H9 (cell line): ENCODE measurements at regions not wholly inside any gene's neighbourhood (a gene's known extent, or its start where the extent isn't known, plus 50 kb on each side); places are given as distances from the start of the nearest gene placed in this dataset.

Source experiments
- DNase-seq: peaks from one replicate; pipeline ENCODE4 v3.0.0-alpha.2; 2017
- H2AFZ ChIP-seq: one replicate; pipeline ENCODE4 v1.6.1; 2013; ENCODE audit warnings: mild to moderate bottlenecking, low read length, control low read depth, moderate library complexity
- H2AK5ac ChIP-seq: 2 replicates; pipeline ENCODE4 v1.6.1; 2013; ENCODE audit warnings: low read length, control low read depth, mixed read lengths; ENCODE audit not compliant: insufficient read length
- H2BK120ac ChIP-seq: one replicate; pipeline ENCODE4 v1.6.1; 2013; ENCODE audit warnings: low read depth, mild to moderate bottlenecking, low read length, control low read depth, inconsistent platforms; ENCODE audit not compliant: poor library complexity, severe bottlenecking
- H2BK12ac ChIP-seq: 2 replicates; pipeline ENCODE4 v1.6.1; 2013; ENCODE audit warnings: low read length, control low read depth, mixed read lengths, low read depth; ENCODE audit not compliant: insufficient read length
- H2BK15ac ChIP-seq: 2 replicates; pipeline ENCODE4 v1.6.1; 2013; ENCODE audit warnings: low read depth, low read length, control low read depth
- H2BK20ac ChIP-seq: one replicate; pipeline ENCODE4 v1.6.1; 2013; ENCODE audit warnings: low read depth, mild to moderate bottlenecking, low read length, control low read depth, inconsistent platforms; ENCODE audit not compliant: poor library complexity, severe bottlenecking
- H2BK5ac ChIP-seq: 2 replicates; pipeline ENCODE4 v1.6.1; 2013; ENCODE audit warnings: low read length, control low read depth, mixed read lengths; ENCODE audit not compliant: insufficient read length
- H3K14ac ChIP-seq: 2 replicates; pipeline ENCODE4 v1.6.1; 2013; ENCODE audit warnings: low read length, control low read depth; ENCODE audit not compliant: insufficient read depth
- H3K18ac ChIP-seq: 2 replicates; pipeline ENCODE4 v1.6.1; 2013; ENCODE audit warnings: low read depth, mild to moderate bottlenecking, mixed read lengths, low read length, control low read depth; ENCODE audit not compliant: insufficient read length
- H3K23ac ChIP-seq: 2 replicates; pipeline ENCODE4 v1.6.1; 2013; ENCODE audit warnings: low read length, control low read depth, mixed read lengths, low read depth; ENCODE audit not compliant: insufficient read length
- H3K23me2 ChIP-seq: 2 replicates; pipeline ENCODE4 v1.6.1; 2013; ENCODE audit warnings: low read depth, mild to moderate bottlenecking, mixed read lengths, low read length, control low read depth; ENCODE audit not compliant: insufficient read length, poor library complexity, severe bottlenecking
- H3K27ac ChIP-seq: 2 replicates; pipeline ENCODE4 v1.5.1; 2013; ENCODE audit warnings: low read length, control low read depth, mixed read lengths, low read depth; ENCODE audit not compliant: insufficient read length
- H3K27me3 ChIP-seq: 2 replicates; pipeline ENCODE4 v1.6.1; 2013; ENCODE audit warnings: low read length, control low read depth, inconsistent platforms; ENCODE audit not compliant: insufficient read depth
- H3K4ac ChIP-seq: 2 replicates; pipeline ENCODE4 v1.6.1; 2013; ENCODE audit warnings: low read depth, mild to moderate bottlenecking, control low read depth, inconsistent platforms, low read length, moderate library complexity
- H3K4me1 ChIP-seq: 2 replicates; pipeline ENCODE4 v1.6.1; 2013; ENCODE audit warnings: low read length, control low read depth, inconsistent platforms; ENCODE audit not compliant: insufficient read depth
- H3K4me2 ChIP-seq: 2 replicates; pipeline ENCODE4 v1.6.1; 2013; ENCODE audit warnings: low read length, control low read depth, mixed read lengths; ENCODE audit not compliant: insufficient read length, insufficient read depth
- H3K56ac ChIP-seq: 2 replicates; pipeline ENCODE4 v1.6.1; 2013; ENCODE audit warnings: low read depth, mild to moderate bottlenecking, mixed read lengths, low read length, control low read depth; ENCODE audit not compliant: insufficient read length
- H3K79me1 ChIP-seq: 2 replicates; pipeline ENCODE4 v1.6.1; 2013; ENCODE audit warnings: low read depth, mild to moderate bottlenecking, moderate library complexity, low read length, control low read depth, inconsistent platforms; ENCODE audit not compliant: insufficient read depth, poor library complexity, severe bottlenecking
- H3K79me2 ChIP-seq: 2 replicates; pipeline ENCODE4 v1.6.1; 2013; ENCODE audit warnings: low read length, control low read depth, inconsistent platforms; ENCODE audit not compliant: insufficient read depth
- H3K9ac ChIP-seq: 2 replicates; pipeline ENCODE4 v1.6.1; 2013; ENCODE audit warnings: low read length, control low read depth, mixed read lengths; ENCODE audit not compliant: insufficient read length; ENCODE audit errors: extremely low read depth
- H3K9me3 ChIP-seq: one replicate; pipeline ENCODE4 v1.6.1; 2013; ENCODE audit warnings: low read depth, low read length, inconsistent platforms; ENCODE audit not compliant: control insufficient read depth
- H3T11ph ChIP-seq: one replicate; pipeline ENCODE4 v1.6.1; 2013; ENCODE audit warnings: mild to moderate bottlenecking, low read length, control low read depth, inconsistent platforms
- H4K20me1 ChIP-seq: one replicate; pipeline ENCODE4 v1.6.1; 2013; ENCODE audit not compliant: control insufficient read depth, insufficient read length, insufficient read depth
- H4K5ac ChIP-seq: 2 replicates; pipeline ENCODE4 v1.6.1; 2013; ENCODE audit warnings: low read depth, mild to moderate bottlenecking, mixed read lengths, low read length, control low read depth; ENCODE audit not compliant: insufficient read length
- H4K8ac ChIP-seq: replicated peaks from 2 replicates; pipeline ENCODE4 v1.6.1; 2013; ENCODE audit warnings: low read length, control low read depth, mixed read lengths, low read depth; ENCODE audit not compliant: insufficient read length
- H4K91ac ChIP-seq: 2 replicates; pipeline ENCODE4 v1.6.1; 2013; ENCODE audit warnings: low read depth, mild to moderate bottlenecking, moderate library complexity, mixed read lengths, low read length, control low read depth; ENCODE audit not compliant: insufficient read length
- H3K27ac Mint-ChIP-seq, 3 experiments: 2 replicates in 2 of 3; 3 replicates in 1 of 3; pipeline ENCODE4 v1.8.0; 2020 to 2021; ENCODE audit warnings: mixed read lengths in 3 of 3, mild to moderate bottlenecking in 1 of 3, moderate library complexity in 1 of 3
- H3K27me3 Mint-ChIP-seq: 2 replicates; pipeline ENCODE4 v1.8.0; 2021; ENCODE audit warnings: low read depth, mild to moderate bottlenecking, moderate library complexity, mixed read lengths
- H3K36me3 Mint-ChIP-seq, 3 experiments: 2 replicates in 2 of 3; 3 replicates in 1 of 3; pipeline ENCODE4 v1.8.0; 2020 to 2021; ENCODE audit warnings: low read depth in 3 of 3, mixed read lengths in 3 of 3; ENCODE audit not compliant: insufficient read depth in 1 of 3
- H3K4me1 Mint-ChIP-seq, 2 experiments: 2 replicates each; pipeline ENCODE4 v1.8.0; 2020; ENCODE audit warnings: mixed read lengths in 2 of 2
- H3K4me3 Mint-ChIP-seq, 2 experiments: 2 replicates in 1 of 2; 3 replicates in 1 of 2; pipeline ENCODE4 v1.8.0; 2020 to 2021; ENCODE audit warnings: mild to moderate bottlenecking in 2 of 2, mixed read lengths in 2 of 2, moderate library complexity in 1 of 2
- H3K9me3 Mint-ChIP-seq, 2 experiments: 2 replicates in 1 of 2; 3 replicates in 1 of 2; pipeline ENCODE4 v1.8.0; 2020; ENCODE audit warnings: mild to moderate bottlenecking in 2 of 2, mixed read lengths in 2 of 2, moderate library complexity in 1 of 2
- WGBS: extraction: QIAGEN DNeasy Blood & Tissue Kit; methylation state at CpG from one replicate; pipeline ENCODE4 v1.1.7; 2013; ENCODE audit warnings: missing lambda C conversion rate, low lambda C conversion rate, mixed read lengths; ENCODE audit not compliant: insufficient read length; ENCODE audit errors: extremely low coverage; 5-methylcytosine and 5-hydroxymethylcytosine counted together
- TF ChIP-seq, protein P1 (sequence below): fragments of 200-600 bp; sonication (generic); conservative IDR thresholded peaks from 3 replicates; pipeline ENCODE4 v1.8.0; 2021; ENCODE audit warnings: antibody characterized with exemption, mild to moderate bottlenecking

GRCh38 chr20:11626551-11626950, 291.1 kb upstream of the BTBD3 start:
- Histone ChIP-seq H2BK5ac (no peak overlapping the region), H3K9ac (no peak overlapping the region), H3K4ac (no peak overlapping the region), H3K23ac (no peak overlapping the region), H3K79me2 (no peaks in the 10 kb centered on the region), H4K91ac (no peak overlapping the region), H3K56ac (no peak overlapping the region), H2AFZ (no peak overlapping the region), H3K4me1 (no peaks in the 10 kb centered on the region), H3K18ac (no peak overlapping the region), H3T11ph (no peak overlapping the region), H3K9me3 (no peaks in the 10 kb centered on the region), H3K27me3 (no peaks in the 10 kb centered on the region), H2BK20ac (no peak overlapping the region), H3K4me2 (no peak overlapping the region), H2BK15ac (no peak overlapping the region), H2BK120ac (no peak overlapping the region), H3K79me1 (no peaks in the 10 kb centered on the region), H4K8ac (no peak overlapping the region), H3K14ac (no peak overlapping the region), H3K27ac (no peak overlapping the region), H2BK12ac (no peak overlapping the region), H4K20me1 (no peaks in the 10 kb centered on the region), H2AK5ac (no peak overlapping the region), H3K23me2 (no peaks in the 10 kb centered on the region), H4K5ac (no peak overlapping the region)
- WGBS = no CpG with 5 or more reads among the region's 4 CpGs
- Mint-ChIP-seq H3K4me3 (no peak overlapping the region), H3K27ac (no peak overlapping the region), H3K27me3 (no peaks in the 10 kb centered on the region; the same call in none of the 2 replicates), H3K9me3 (no peaks in the 10 kb centered on the region; a peak in 1 of 5 replicates), H3K36me3 (no peaks in the 10 kb centered on the region), H3K4me1 (no peaks in the 10 kb centered on the region)
- no peak for DNase-seq
- TF ChIP-seq, protein P1, sequence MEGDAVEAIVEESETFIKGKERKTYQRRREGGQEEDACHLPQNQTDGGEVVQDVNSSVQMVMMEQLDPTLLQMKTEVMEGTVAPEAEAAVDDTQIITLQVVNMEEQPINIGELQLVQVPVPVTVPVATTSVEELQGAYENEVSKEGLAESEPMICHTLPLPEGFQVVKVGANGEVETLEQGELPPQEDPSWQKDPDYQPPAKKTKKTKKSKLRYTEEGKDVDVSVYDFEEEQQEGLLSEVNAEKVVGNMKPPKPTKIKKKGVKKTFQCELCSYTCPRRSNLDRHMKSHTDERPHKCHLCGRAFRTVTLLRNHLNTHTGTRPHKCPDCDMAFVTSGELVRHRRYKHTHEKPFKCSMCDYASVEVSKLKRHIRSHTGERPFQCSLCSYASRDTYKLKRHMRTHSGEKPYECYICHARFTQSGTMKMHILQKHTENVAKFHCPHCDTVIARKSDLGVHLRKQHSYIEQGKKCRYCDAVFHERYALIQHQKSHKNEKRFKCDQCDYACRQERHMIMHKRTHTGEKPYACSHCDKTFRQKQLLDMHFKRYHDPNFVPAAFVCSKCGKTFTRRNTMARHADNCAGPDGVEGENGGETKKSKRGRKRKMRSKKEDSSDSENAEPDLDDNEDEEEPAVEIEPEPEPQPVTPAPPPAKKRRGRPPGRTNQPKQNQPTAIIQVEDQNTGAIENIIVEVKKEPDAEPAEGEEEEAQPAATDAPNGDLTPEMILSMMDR = no peak
